Myocyte (in vitro differentiated cells): ENCODE measurements at regions not wholly inside any gene's neighbourhood (a gene's known extent, or its start where the extent isn't known, plus 50 kb on each side); places are given as distances from the start of the nearest gene placed in this dataset.

ENCODE experiments used
- DNase-seq: peaks from one replicate; pipeline ENCODE4 v3.0.0-alpha.2; 2012; ENCODE audit warnings: low read depth

GRCh38 chr17:77563439-77564102 lies 394.9 kb upstream of the TNRC6C start:
- DNase-seq = no peak

- no peak for DNase-seq
Observed at GRCh38 chr17:77564278-77564920, 394.1 kb upstream of the TNRC6C start.

GRCh38 chr17:77565166-77565565 lies 393.3 kb upstream of the TNRC6C start:
- no peak for DNase-seq

GRCh38 chr17:77566151-77566550 lies 392.4 kb upstream of the TNRC6C start:
- DNase-seq = no peak

- no peak for DNase-seq
Observed at GRCh38 chr17:77566566-77567138, 391.9 kb upstream of the TNRC6C start.

GRCh38 chr17:77568540-77568939 lies 390.0 kb upstream of the TNRC6C start:
- no peak for DNase-seq

- no peak for DNase-seq
Observed at GRCh38 chr17:77569846-77570564, 388.5 kb upstream of the TNRC6C start.

GRCh38 chr17:77570565-77570898 lies 388.0 kb upstream of the TNRC6C start:
- no peak for DNase-seq

- peak; percentile 6 for DNase-seq
Observed at GRCh38 chr17:77571155-77571981, 387.1 kb upstream of the TNRC6C start.

GRCh38 chr17:77572065-77572601 lies 386.4 kb upstream of the TNRC6C start:
- DNase-seq = no peak

- DNase-seq = no peak
Observed at GRCh38 chr17:77572851-77573250, 385.7 kb upstream of the TNRC6C start.

- DNase-seq = no peak
Observed at GRCh38 chr17:77577491-77577890, 381.0 kb upstream of the TNRC6C start.

- no peak for DNase-seq
Observed at GRCh38 chr17:77579131-77579530, 379.4 kb upstream of the TNRC6C start.

- no peak for DNase-seq
Observed at GRCh38 chr17:77579682-77580081, 378.8 kb upstream of the TNRC6C start.

GRCh38 chr17:77580531-77581270 lies 377.8 kb upstream of the TNRC6C start:
- no peak for DNase-seq

- peak; percentile 61 for DNase-seq
Observed at GRCh38 chr17:77581480-77581879, 377.0 kb upstream of the TNRC6C start.

- no peak for DNase-seq
Observed at GRCh38 chr17:77585142-77585860, 373.2 kb upstream of the TNRC6C start.

GRCh38 chr17:77590951-77591735 lies 367.4 kb upstream of the TNRC6C start:
- no peak for DNase-seq
